Dermis microvascular lymphatic vessel endothelial cell (primary cell): ENCODE measurements at regions not wholly inside any gene's neighbourhood (a gene's known extent, or its start where the extent isn't known, plus 50 kb on each side); places are given as distances from the start of the nearest gene placed in this dataset.

Source experiments
- DNase-seq, 2 donors: peaks; one replicate each; pipeline versions ENCODE4 v3.0.0 to v3.0.0-alpha.2; 2010; ENCODE audit warnings: low read depth in 2 of 2

DNA sequence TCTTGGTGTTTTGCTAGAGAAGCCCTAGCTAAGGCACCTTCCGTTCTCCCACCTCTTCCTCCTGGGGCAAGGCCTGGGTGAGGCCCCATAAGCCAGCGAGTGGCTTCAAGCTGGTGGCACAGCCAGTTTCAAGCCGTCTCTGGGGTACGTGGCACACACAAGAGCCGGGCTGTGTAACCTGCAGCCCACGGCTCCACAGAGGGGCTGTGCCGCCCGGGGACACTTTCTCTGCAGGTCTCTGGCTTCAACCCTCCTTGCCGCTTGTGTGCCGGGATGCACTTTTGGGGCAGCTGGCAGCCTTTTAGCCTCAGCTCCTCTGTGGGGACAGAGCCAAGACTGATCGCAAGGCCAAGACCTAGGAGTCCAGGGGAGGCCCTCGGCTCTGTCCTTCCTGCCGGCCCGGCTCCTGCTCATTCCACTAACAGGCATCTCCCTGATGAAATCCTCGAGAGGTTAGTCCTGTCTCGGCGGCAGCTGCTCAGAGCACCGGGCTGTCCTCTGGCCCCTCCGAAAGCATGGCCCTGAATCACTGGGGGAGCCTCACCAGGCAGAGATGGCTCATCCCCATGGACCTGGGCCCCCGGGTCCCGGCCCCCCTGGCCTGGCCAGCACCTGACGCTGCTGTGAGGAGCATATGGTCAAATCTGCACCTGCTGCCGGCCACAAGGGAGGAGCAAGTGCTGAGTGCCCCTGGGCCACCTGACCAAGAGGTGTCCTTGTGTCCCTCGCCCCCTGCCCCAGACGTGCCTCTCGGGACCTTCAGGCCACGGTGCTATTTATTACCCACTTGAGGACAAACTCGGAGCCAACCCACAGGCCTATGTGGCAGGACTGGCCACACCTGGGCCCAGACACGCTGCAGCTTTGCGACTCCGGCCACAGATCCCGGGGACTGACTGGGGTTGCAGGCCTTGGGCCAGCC lies 98.5 kb downstream of the METRNL start:
- DNase-seq: no peak

GRCh38 chr17:83178533-83179304 lies 99.3 kb downstream of the METRNL start:
- DNase-seq: peak in 1 of 2 donors; percentile 39

DNA sequence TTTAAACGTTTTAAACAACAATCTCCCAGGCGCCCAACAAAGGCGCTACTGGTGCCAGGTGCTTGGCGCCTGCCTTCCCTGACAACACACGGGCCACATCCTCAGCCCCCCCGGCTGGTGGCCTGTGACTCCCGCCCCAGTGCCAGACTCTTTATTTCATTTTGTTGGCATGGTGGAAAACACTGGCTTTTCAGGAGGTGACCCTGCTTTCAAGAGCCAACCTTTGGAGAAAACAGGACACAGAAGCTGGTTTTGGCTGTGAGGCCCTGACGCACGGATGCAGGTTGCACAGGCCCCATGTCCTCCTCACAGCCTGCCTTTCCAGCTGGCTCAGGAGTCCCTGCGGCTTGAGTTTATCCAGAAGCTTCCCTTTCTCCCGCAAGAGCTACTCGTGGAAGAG lies 100.0 kb downstream of the METRNL start:
- DNase-seq: peak; percentile 77 to 90

GRCh38 chr17:83179811-83180210 lies 100.4 kb downstream of the METRNL start:
- DNase-seq: no peak

DNA sequence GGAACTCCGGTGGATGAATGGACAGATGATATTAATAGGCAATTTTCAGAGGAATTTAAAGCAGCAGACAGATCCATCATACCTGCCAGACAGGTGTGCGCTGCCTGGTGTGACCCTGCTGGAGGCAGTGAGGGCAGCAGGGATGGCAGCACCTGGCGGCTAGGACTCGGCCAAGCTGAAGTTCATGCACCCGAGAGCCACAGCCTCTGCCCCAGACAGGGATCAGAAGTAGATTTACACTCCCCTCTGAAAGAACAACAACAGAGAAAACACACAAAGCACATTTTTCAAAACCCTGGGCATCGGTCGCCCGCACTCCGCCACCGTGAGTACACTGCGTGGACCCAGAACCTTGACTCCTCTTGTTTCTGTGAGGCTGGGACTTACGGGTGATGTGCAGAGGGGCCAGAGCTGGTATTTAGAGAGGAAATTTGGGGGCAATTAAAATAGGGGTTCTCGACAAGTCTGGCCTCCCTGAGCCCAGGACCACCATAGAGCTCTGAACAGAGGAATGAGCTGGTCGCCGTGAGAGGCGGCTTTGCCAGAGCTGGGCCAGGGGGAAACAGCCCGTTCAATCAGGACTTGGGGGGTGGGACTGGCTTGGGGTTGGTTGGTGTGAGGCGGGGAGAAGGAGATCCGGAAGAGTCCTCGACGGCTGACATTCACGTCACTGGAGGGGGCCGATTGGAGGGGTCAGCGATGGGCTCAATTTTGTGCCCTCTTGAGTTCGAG lies 101.0 kb downstream of the METRNL start:
- no peak for DNase-seq

DNA sequence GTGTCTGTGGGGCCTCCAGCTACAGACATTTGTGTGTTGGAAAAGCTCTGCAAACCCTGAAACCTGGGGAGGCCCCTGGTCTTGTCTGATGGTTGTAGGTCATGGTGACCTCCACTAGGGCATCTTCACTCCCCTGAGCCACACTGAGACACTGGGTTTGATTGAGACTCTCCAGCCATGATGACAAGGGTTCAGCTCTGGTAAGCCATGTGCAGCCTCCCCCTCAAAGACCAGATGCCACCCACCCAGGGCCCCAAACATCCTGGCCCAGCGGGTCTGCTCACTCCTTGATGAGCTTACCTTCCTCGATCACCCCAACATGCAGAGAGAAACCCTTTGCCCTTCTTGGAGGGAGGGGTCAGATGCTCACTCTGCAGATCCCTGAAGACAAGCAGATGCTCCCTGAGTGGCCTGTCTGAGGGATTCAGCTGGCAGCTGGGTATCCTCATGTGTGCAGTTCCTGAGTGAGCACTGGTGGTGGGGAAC lies 101.6 kb downstream of the METRNL start:
- no peak for DNase-seq

DNA sequence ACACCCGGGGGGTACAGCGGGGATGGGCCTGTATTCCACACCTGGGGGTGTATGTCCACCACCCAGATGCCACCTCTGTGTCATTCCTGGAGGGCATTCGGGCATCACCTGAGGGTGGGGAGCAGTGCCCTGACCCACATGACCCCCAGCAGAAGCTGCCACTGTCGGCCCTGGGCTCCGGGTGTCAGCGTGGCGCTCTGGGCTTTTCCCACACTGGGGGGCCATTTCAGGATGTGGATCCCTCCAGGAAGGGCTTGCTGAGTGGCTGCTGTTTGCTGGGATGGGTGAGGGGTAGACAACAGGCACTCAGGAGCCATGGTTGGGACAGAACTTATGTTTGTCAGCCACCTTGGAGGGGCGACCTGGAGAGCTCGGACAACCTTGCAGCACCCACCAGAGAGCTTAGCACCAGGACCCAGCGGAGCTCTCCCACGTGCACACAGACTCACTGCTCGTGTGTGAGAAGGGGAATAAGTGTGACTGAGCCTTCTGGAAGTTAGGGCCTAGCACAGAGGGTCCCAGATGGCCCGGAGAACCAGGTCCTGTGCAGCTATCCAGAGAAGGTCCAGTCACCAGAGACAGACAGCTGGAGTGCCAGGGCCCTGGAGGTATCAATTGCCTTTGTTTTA lies 102.7 kb downstream of the METRNL start:
- DNase-seq: no peak

DNA sequence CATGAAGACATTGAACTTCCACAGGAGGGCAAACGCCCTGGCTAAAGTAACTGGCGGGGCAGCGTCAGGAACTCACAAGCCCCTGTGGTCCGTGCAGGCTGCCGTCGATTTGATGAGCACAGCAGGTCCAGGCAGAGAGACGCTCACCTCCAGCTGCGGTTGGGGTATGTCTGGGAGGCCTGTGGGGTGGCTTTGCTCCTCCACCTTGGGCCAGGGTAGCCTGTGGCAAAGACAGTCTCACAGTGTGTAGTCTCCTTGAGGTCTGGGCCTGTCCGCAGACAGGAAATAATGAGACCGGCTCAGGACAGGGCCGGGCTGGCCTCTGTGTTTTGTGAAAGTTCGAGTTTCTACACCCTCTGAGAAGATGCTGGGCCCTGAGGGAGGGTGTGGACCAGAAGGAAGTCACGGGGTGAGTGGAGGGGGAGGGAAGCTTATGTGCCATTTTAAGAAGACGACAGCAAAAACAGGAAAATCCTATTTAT lies 103.3 kb downstream of the METRNL start:
- no peak for DNase-seq

DNA sequence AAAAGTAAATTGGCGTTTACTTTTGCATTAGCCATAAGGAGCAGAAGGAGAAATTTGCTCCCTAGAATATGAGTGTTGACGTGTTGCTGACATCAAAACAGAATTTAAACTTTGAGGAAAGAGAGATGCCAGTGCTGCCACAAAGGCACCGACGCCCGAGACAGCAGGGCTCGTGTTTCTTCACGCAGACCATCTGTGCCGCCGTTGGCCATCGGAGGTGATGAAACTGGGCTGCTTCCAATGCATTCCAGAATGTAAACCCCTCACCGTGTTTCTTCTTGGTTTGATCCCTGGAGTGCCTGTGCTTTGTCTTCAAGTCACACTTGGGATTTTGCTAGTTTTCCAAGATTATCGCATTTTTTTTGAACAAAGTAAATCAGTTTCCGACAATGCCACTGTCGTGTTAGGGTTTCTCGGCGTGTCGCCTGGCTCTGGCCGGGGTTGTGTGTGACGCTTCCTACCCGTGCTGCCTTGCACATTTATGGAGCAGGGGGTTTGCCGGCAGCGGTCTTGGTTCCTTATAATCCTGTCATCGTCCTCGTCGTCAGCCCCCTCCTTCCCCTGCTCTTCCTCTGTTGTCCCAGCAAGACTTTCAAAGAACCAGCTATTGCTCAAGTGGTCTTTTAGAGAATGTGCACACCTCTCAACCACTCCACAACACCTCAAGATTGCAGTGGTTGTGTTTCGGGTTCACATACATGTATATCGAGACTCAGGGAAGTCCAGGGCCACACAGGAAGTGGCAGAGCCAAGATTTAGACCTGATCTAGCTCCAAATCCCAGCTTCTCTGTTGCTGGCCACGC lies 103.9 kb downstream of the METRNL start:
- no peak for DNase-seq

DNA sequence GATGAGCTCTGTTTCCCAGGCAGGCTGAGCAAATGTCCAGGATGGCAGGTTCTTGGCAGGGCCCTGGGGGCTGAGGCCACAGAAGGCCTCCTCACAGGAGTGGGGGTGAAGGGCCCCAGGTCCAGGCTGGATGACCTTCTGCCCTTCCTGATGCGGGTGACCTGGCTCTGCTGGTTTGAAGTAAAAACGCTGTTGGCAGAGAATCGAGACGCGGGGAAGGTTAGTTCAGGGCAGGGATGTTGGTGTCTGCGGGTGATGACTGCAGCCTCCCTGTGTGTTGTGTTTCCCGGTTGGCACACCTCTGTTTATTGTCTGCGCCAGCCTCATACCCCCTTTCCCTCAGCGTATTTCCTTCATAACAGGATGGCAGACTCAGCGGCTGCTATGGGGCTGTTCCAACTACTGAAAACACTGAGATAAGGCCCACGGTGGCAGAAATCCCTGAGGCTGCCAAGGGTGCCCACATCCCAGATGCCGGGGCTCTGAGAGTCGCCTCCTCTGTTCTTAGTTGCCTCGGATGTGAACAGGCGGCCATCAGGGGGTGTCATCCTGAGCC lies 104.6 kb downstream of the METRNL start:
- DNase-seq: peak in 1 of 2 donors; percentile 80

- DNase-seq: no peak
Observed at GRCh38 chr17:83185023-83186002, 105.9 kb downstream of the METRNL start.

- no peak for DNase-seq
Observed at GRCh38 chr17:83186226-83186625, 106.8 kb downstream of the METRNL start.

- no peak for DNase-seq
Observed at GRCh38 chr17:83186751-83187421, 107.5 kb downstream of the METRNL start.

GRCh38 chr17:83187782-83188311 lies 108.4 kb downstream of the METRNL start:
- no peak for DNase-seq

DNA sequence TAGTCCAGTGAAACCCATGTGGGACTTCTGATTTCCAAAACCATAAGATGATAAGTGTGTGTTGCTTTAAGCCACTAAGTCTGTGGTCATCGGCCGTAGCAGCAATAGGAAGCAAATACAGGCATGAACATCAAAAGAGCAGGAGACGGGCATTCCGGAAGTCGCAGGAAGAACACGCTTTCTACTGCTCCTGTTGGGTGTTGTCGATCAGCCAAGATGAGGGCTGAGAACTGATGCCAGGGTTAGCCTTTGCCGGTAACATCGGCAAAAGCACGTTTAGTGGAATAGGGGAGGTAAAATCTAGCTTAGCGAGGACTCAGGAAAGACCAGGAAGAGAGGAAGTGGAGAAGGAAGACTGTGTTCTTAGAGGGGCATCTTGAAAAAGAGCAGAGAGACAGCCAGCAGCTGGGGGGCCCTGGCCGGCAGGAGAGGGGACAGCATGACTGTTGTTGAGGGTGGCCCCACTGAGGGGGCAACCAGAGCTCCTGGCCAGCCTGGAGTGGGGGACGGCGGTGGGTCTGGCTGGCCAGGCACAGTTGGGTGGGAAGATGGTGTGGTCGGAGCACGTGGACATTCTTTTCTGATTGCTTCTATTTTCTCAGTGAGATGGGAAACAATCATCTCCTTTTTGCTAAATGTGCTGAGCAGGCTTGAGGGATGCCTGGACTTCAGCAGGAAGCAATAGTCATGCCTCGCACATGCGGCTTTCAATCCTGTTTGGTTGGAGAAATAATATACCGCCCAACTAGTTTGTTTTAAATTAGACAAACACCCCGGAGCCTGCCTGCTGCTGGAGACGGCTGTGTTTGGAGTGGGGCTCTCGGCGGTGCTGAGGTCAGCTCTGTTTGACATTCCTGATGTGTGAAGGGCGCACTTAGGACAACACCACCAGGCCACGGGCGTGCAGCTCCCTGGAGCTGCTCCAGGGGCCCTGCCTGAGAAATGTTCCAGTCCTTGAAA lies 109.9 kb downstream of the METRNL start:
- peak in 1 of 2 donors; percentile 54 for DNase-seq

- DNase-seq: no peak
Observed at GRCh38 chr17:83190004-83190385, 110.6 kb downstream of the METRNL start.
